HG03039 (cell line): ENCODE measurements at regions not wholly inside any gene's neighbourhood (a gene's known extent, or its start where the extent isn't known, plus 50 kb on each side); places are given as distances from the start of the nearest gene placed in this dataset.
"Not testable (repeated sequence)": the region's sequence is repeated elsewhere in the genome, so short reads cannot be mapped to it uniquely, and the experiment has no call there.

ENCODE experiments used
- ATAC-seq: cut with Tn5 transposase; IDR thresholded peaks from one replicate; pipeline ENCODE4 v1.9.1; 2021; ENCODE audit warnings: mild to moderate bottlenecking, moderate library complexity; ENCODE audit not compliant: unreplicated experiment

DNA sequence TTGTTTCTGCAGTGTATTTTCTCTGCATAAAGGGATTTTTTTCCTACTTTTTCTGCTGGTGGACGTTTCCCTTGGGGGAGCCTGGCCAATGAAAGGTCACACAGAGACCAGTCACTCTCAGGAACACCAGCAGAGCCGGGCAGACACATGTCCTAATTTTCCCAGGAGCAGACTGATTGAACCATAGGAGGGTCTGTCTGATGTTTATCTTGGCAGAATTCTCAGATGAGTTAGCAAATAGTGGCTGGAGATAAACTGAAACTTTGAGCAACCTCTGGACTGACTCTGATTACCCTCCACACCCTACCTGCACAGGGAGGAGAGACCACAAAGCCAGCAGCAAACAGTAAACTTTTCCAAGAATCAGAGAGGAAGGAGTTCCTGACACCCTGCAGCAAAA is 90.0 kb upstream of the PLGLB2 start:
- not testable (repeated sequence) for ATAC-seq

DNA sequence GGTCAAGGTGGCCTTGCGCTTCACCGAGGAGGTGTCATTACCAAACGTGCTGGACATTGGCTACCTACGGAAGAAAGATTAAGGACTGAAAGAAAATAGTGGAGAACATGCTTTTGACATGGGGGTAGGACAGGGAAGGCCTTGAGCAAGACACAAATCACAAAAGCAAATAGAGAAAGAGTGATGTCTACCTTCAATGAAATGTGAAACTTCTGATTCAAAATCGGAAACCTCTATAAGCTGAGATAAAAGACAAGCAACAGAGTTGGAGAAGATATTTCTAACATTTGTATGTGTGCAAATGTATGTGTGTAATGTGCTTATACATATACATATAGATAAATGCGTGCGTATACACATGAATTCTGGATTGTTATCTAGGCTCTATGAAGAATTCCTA is 89.5 kb upstream of the PLGLB2 start:
- ATAC-seq, result not testable (repeated sequence)

DNA sequence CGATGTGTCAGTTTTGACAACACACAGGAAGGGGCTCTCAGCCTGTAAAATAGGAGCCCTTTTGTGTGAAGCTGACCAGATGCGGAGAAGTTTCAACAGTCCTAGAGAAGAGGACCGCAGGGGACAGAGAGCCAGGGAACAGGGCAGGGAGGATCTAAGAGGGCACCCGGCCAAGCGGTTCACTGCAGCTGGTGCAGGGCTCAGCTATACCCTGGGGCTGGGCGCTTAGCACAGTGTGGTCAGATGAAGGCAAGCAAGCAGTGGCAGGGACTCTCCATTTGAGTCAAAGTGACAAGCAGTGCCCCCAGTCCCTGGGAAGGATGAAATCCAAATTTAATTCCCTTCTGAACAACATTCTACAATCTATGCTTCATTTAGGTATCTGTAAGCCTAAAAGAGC is 88.9 kb upstream of the PLGLB2 start:
- ATAC-seq, result not testable (repeated sequence)

DNA sequence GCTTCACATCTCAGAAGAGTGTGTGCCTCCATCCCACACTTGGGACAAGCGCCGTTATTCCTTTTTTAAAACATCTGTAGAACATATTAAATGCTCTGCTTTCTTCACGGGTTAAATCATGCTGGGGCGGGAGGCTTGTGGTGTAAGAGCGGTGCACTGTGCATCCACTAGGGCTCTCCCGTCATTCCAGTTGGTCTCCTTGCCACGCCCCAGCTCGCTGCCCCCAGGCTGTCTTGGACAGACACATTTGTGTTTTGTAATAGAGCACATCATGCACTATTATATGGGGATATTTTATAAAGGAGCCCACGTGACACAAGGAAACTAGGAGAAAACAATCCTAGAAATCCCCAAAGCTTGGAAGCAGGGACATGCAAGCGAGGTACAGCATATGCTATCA is 87.7 kb upstream of the PLGLB2 start:
- ATAC-seq, result not testable (repeated sequence)

DNA sequence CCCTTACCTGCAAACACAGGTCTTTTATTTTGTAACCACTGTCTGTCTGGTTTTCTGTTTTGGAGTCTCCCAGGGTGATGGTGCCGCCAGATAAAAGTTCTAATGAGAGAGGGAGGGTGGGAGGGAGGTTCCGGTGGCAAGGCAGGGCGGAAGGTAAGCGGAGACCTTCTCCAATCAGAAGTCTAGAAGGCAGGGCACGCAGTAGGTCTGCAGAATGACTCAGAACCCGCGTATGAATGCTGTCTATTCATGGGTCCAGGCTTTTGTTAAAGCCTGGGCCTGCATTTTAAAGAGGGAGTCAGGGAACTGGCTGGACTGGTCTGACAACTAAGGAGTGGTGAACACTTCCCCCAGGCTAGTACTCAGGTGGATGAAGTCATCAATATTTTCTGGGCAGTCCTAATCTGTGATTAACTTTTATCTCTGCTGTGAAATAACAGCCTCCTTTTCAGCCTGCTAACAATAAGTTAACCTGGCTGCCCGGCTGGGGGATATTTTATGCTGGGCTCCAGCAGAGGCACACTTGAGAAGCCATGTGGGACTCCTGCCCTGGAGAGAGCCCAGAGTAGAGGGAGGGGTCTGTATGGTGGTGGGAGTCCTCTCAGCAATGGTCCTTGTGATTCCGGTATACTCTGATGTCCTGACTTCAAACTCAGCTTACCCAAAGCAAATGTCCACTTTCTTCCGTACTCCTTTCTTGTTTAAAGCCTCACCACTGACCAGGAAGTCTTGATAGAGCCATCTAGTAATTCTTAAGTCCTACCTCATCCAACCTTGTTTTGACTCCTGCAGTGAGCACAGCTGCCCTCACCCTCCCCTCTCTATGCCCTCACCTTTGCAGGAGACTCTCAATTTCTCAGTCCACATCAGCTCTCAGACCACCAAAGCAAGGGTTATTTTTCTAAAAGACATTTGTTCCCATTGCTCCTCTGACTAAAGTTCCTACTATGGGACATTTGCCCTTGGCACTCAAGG is 85.3 kb upstream of the PLGLB2 start:
- not testable (repeated sequence) for ATAC-seq

- ATAC-seq, result not testable (repeated sequence)
Observed at GRCh38 chr2:87663347-87663746, 84.5 kb upstream of the PLGLB2 start.

- ATAC-seq, result not testable (repeated sequence)
Observed at GRCh38 chr2:87667027-87667426, 80.9 kb upstream of the PLGLB2 start.

DNA sequence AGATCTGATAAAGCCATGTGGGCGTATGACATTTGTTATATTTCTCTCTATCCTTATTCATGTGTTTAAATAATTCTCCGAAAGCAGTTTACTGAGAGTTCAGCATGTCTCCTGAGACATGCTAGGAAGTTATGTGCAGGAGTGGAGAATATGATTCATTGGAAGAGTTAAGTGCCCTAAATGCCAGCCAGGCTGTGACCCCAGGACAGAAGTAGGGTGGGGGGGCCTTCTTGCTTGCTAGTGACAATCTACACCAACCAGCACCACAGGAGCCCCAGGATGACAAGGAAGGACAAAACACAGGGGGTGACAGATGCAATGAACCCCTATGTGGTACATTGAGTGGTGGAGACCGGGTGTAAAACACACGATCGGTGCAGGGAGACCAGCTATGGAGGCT is 79.5 kb upstream of the PLGLB2 start:
- ATAC-seq, result not testable (repeated sequence)

GRCh38 chr2:87669633-87670231 is 78.2 kb upstream of the PLGLB2 start:
- not testable (repeated sequence) for ATAC-seq

DNA sequence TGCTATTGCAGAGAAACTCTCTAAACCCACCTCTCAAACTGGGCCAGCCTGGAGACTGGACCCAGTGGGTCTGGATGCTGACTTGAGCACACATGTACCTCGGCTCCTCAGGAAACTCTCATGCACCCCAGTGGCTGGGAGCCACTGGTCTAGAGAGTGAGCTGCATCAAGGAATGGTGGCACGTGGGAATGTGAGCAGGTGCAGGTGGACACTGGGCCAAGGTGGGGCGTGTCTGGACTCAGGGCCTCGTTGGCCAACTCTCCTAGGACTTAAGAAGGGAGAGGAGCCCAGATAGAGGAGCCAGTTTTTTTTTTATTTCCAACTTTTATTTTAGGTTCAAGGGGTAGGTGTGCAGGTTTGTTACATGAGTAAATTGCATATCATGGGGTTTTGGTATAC is 75.5 kb upstream of the PLGLB2 start:
- ATAC-seq, result not testable (repeated sequence)

GRCh38 chr2:87674729-87675128 is 73.2 kb upstream of the PLGLB2 start:
- not testable (repeated sequence) for ATAC-seq

DNA sequence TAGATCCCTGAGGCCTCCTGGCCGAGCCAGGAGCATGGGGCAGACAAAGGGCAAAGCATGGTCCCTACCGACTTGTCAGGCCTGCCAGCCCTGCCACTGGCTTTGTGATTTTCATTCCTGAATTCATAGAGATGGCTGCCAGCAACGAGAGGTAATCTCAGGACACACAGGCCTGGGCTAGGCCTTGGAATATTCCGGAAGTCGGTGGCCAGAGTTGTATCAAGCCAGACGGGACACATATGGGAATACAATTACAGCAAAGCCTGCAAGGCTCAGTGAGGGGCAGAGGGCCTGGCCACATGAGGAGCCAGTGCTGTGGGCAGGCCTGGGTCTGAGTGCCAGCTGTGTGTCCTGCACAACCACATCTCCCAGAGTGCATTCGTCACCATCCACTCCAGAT is 72.4 kb upstream of the PLGLB2 start:
- ATAC-seq, result not testable (repeated sequence)

DNA sequence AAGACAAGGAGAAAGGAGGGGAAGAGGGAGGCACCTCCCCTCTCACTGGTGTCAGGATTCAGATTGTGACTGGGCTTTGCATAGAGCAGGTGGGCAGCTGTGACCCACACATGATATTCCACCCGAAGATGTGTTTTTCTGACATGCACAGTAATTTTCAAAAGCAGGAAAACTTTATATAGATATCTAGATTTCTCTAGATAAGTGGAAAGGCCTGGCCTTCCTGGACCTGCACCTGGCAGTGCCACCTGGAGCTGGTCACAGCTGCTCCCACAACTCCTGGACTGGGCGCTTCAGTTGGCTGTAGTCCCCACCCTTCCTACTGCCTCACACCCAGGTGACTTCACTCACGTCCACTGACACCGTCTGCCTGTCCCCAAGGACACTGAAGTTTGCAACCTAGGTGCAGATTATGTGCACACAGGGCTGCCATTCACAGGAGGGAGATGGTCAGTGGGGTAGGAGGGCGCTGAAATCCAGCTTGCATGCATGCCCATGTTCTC is 70.4 kb upstream of the PLGLB2 start:
- not testable (repeated sequence) for ATAC-seq

DNA sequence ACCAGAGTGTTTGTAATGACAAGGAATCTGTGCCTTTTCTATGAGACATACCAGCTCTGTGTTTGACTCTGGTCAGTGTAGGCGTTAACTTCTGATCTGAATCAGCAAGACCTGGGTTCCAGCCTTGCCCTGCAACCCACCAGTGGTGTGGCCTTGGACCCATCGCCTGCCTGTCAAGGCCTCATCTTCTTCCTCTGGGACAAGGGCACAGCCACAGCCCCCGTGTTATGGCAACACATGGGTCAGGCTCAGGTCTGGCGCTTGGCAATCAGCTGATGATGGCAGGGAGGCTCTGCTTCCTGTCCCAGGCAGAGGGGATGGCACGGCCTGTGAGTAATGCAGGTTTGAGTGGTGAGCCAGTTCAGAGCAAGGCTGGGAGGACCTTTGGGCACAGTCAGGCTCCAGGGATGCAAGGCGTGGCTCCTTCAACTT is 69.1 kb upstream of the PLGLB2 start:
- not testable (repeated sequence) for ATAC-seq

DNA sequence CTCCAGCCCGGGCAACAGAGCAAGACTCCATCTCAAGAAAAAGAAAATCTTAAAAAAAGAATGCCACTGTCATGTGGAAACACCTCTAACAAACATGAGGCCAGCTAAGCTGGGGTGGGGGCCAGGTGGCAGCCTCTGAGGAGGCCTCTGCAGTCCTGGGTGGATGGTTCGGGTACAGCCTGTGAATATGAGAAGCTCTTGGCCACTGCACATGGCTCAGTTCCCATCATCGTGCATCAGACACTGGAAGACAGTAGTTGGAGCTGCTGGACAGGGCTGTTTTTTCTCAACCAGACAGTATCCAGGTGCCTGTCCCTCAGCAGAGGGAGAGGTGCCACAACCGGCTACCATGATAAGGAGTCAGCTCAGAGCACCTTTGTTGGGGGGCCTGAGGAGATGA is 67.9 kb upstream of the PLGLB2 start:
- ATAC-seq, result not testable (repeated sequence)

GRCh38 chr2:87680691-87681090 is 67.2 kb upstream of the PLGLB2 start:
- not testable (repeated sequence) for ATAC-seq

DNA sequence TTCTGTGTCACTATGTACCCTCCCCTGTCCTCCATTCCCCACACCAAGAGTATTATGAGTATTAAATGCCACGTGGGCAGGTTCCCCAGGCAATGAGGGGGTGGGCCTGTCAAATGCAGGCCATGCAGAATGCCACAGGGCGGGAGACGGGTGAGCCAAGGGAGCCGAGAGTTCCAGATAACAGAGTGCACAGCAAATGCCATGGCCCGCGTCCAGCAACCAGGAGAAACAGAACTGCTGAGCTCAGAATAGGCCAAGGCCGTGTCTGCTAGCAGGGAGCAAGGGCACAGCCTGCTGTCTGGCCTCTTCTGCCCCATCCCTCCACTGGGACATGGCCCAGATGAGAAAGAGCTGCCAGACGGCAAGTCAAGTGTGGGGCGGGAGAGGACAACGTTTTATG is 64.4 kb upstream of the PLGLB2 start:
- not testable (repeated sequence) for ATAC-seq

- ATAC-seq, result not testable (repeated sequence)
Observed at GRCh38 chr2:87683961-87684360, 63.9 kb upstream of the PLGLB2 start.

DNA sequence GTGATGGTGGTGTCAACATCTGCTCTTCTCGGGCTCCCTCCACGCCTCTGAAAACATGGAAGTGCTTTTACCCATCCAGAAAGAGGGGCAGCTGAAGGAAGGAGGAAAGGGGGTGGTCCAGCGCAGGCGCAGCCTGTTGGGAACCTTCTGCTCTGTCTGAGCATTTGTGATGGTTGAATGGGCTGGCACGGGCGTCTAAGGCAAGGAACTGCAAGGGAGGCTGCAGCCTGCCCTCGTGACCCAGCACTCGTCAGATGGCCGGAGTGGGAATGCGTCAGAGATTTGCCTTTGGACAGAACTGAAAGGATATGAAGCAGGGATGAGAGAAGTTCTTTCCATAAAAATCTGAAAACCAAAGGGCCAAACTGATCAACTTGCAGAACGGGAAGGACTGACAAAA is 62.3 kb upstream of the PLGLB2 start:
- not testable (repeated sequence) for ATAC-seq

- not testable (repeated sequence) for ATAC-seq
Observed at GRCh38 chr2:87686873-87687549, 60.9 kb upstream of the PLGLB2 start.
